ENCODE measurements at regions not wholly inside any gene's neighbourhood (a gene's known extent, or its start where the extent isn't known, plus 50 kb on each side); places are given as distances from the start of the nearest gene placed in this dataset.

DNA sequence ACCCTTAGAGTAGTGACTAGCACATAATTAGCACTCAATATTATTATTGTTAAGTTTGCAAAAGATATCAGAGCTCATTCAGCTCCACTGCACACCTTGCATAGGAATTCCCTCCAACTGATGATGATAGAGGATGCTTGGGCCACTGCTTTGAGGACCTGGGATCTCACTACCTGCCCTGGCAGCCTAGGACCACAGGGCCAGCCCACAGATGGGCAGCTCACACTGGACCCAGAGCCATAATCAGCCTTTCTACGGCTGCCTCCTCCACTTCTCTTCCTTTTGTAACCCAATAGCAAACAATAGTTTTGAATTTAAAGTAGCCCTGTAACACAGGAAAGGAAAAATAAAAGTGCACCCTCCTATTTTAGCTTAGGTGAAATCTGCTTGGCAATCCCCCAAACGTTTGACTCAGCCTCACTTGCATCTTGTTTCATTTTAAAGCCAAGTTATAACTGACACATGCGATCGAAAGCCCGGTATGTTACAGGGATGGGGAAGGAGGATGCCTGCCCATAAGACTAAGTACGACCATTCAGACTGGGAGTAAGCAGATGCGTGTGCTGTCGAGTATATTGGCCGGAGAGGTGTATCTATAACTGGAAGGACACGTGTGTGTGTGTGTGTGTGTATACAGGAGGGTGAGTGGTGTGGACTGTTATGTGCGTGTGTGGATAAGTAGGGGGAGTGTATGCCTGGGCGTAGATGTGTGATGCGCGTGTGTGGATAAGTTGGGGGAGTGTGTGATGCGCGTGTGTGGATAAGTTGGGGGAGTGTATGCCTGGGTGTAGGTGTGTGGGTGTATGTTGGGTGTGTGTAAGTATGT is 65.9 kb downstream of the CPN2 start:
- Histone ChIP-seq H3K36me3 (ENCODE audit: control insufficient read depth, insufficient read depth, low read length) (no peaks in the 10 kb centered on the region), H3K27ac (ENCODE audit: insufficient read depth, low read length, poor library complexity, severe bottlenecking) (no peak overlapping the region), H3K9me3 (ENCODE audit: control insufficient read depth, low read length) (no peaks in the 10 kb centered on the region), H3K4me3 (ENCODE audit: insufficient read depth, low read depth, low read length, poor library complexity, severe bottlenecking) (no peak overlapping the region), H3K4me1 (ENCODE audit: control insufficient read depth, insufficient read depth, low read length, poor library complexity, severe bottlenecking) (no peaks in the 10 kb centered on the region), H3K27me3 (replicated peaks; ENCODE audit: control insufficient read depth, insufficient read depth, low read length, poor library complexity, severe bottlenecking) (no peaks in the 10 kb centered on the region)
- no peak for DNase-seq

DNA sequence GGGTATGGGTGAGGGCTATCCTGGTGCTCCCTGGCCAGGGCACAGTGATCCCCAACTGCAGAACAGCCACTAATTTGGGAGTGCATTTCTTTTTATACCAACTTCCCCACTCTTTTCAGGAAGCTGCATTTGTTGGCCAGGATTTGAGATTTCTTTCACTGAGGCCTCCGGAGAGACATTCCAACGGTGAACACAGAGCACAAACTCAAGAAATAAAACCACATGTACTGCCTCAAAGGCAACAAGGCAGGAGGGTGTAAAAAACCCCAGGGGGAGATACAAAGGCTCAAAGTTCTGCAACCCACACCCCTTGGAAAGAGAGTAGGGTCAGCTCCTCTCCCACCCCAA is 65.3 kb downstream of the CPN2 start:
- Histone ChIP-seq H3K27me3 (replicated peaks; ENCODE audit: control insufficient read depth, insufficient read depth, low read length, poor library complexity, severe bottlenecking) (no peaks in the 10 kb centered on the region), H3K4me1 (ENCODE audit: control insufficient read depth, insufficient read depth, low read length, poor library complexity, severe bottlenecking) (no peaks in the 10 kb centered on the region), H3K36me3 (ENCODE audit: control insufficient read depth, insufficient read depth, low read length) (no peaks in the 10 kb centered on the region), H3K9me3 (ENCODE audit: control insufficient read depth, low read length) (no peaks in the 10 kb centered on the region), H3K4me3 (ENCODE audit: insufficient read depth, low read depth, low read length, poor library complexity, severe bottlenecking) (no peak overlapping the region), H3K27ac (ENCODE audit: insufficient read depth, low read length, poor library complexity, severe bottlenecking) (no peak overlapping the region)
- no peak for DNase-seq

DNA sequence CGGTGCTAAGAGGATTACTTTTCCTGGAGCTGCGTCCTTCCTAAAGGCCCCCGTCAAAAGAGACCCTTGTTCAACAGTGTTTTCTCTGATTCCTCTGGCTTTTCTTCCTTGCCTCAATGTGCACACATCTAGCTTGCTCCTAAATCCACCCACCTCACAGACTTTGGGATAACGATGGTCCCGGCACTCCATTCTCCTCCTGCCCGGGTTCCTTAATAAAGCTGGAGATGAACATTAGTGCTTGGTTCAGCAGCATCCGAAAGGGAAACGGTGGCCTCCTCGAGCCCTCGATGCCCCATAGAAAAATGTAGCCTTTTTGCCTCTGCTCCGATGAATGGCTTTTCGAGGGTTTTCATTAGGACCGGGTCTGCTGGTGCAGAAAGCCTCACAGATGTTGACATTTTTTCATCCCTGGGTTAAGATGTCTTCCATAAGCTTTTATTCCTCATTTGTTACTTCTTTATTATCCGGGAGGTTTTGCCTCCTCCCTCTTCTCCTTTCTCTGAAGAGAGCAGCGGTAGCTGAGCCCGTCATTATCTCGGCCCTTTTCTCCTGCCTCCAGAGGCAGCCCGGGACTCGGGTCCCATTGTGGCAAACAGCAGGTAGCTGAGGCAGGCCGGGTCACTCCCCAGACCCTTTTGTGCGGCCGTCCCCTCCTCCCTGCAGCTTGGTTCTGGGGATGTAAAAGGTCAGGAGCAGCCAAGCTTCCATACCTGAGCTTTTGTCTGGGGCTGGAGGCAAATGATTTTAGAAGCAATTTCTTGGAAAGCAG is 64.6 kb downstream of the CPN2 start:
- Histone ChIP-seq H3K9me3 (ENCODE audit: control insufficient read depth, low read length) (no peaks in the 10 kb centered on the region), H3K36me3 (ENCODE audit: control insufficient read depth, insufficient read depth, low read length) (no peaks in the 10 kb centered on the region), H3K4me1 (ENCODE audit: control insufficient read depth, insufficient read depth, low read length, poor library complexity, severe bottlenecking) (no peaks in the 10 kb centered on the region), H3K4me3 (ENCODE audit: insufficient read depth, low read depth, low read length, poor library complexity, severe bottlenecking) (no peak overlapping the region), H3K27ac (ENCODE audit: insufficient read depth, low read length, poor library complexity, severe bottlenecking) (no peak overlapping the region), H3K27me3 (replicated peaks; ENCODE audit: control insufficient read depth, insufficient read depth, low read length, poor library complexity, severe bottlenecking) (no peaks in the 10 kb centered on the region)
- DNase-seq = no peak

DNA sequence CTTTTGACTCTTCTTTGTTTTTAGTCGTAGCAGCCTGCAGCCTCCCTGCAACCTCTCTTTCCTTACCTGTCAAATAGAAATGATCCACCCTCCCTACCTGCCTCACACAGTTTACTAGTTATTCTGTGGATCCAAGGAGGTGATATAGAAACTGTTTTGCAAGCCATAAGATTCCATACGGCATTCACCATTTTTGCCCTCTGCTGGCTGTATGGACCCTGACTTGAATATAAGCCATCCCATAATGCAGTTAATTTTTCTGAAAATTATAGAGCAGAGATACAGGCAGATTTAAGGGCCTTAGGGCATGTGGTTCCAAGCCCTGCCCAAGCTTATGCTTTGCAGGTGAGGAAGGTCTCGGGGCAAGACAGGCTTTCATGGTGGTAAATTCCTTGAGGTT is 63.8 kb downstream of the CPN2 start:
- Histone ChIP-seq H3K4me1 (ENCODE audit: control insufficient read depth, insufficient read depth, low read length, poor library complexity, severe bottlenecking) (no peaks in the 10 kb centered on the region), H3K27ac (ENCODE audit: insufficient read depth, low read length, poor library complexity, severe bottlenecking) (no peak overlapping the region), H3K9me3 (ENCODE audit: control insufficient read depth, low read length) (no peaks in the 10 kb centered on the region), H3K4me3 (ENCODE audit: insufficient read depth, low read depth, low read length, poor library complexity, severe bottlenecking) (no peak overlapping the region), H3K27me3 (replicated peaks; ENCODE audit: control insufficient read depth, insufficient read depth, low read length, poor library complexity, severe bottlenecking) (no peaks in the 10 kb centered on the region), H3K36me3 (ENCODE audit: control insufficient read depth, insufficient read depth, low read length) (no peaks in the 10 kb centered on the region)
- no peak for DNase-seq

DNA sequence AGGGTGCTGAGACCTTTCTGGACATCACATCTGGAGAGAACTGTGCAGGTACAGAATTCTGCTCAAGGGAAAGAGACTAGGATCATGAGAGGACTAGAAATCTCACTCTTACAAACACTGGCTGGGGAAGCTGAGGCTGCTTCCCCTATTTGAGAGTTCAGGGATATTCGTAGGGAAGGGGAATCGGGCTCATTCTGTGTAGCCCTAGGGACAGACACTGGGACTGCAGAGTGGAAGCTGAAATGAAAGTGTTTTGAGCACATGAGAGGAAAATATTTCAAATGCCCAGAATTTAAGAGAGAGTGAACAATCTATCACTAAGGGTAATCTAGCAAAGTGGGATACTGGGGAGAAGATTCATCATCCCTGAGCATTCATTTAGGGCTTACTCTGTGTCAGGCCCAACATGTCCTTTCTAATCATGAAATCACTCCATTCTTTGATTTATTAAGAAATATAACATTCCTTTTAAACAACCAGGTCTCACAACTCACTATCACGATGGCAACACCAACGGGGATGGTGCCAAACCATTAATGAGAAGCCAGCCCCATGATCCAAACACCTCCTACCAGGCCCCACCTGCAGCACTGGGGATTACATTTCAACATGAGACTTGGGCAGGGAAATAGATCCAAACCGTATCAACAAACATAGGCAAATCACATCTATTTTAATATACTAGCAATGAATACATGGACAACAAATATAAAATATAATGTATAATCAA is 63.0 kb downstream of the CPN2 start:
- Histone ChIP-seq H3K4me1 (ENCODE audit: control insufficient read depth, insufficient read depth, low read length, poor library complexity, severe bottlenecking) (no peaks in the 10 kb centered on the region), H3K27me3 (replicated peaks; ENCODE audit: control insufficient read depth, insufficient read depth, low read length, poor library complexity, severe bottlenecking) (no peaks in the 10 kb centered on the region), H3K4me3 (ENCODE audit: insufficient read depth, low read depth, low read length, poor library complexity, severe bottlenecking) (no peak overlapping the region)

More for the DNA sequence above, 63.0 kb downstream of the CPN2 start:
- DNase-seq = no peak
- Histone ChIP-seq H3K9me3 (ENCODE audit: control insufficient read depth, low read length) (no peaks in the 10 kb centered on the region), H3K27ac (ENCODE audit: insufficient read depth, low read length, poor library complexity, severe bottlenecking) (no peak overlapping the region), H3K36me3 (ENCODE audit: control insufficient read depth, insufficient read depth, low read length) (no peaks in the 10 kb centered on the region)

Data from effector memory CD4-positive, alpha-beta T cell (primary cell).